ENCODE measurements at regions not wholly inside any gene's neighbourhood (a gene's known extent, or its start where the extent isn't known, plus 50 kb on each side); places are given as distances from the start of the nearest gene placed in this dataset.

- intact Hi-C loops (cut with DNase I; ENCODE audit: low total_unique reads) = no loop called here
- DNase-seq = no peak
- no peaks in the 10 kb centered on the region for H3K4me1 ChIP-seq
- no peak overlapping the region for H3K4me3 ChIP-seq
- no peak overlapping the region for H3K27ac ChIP-seq
- no peaks in the 10 kb centered on the region for H3K27me3 ChIP-seq
- no peak for TF ChIP-seq POLR2A (IDR thresholded peaks at IDR 0.05)
- no peak for TF ChIP-seq CTCF (IDR thresholded peaks at IDR 0.05)
- H3K9me3 ChIP-seq = no peaks in the 10 kb centered on the region
- H3K36me3 ChIP-seq = no peaks in the 10 kb centered on the region
Measured at GRCh38 chr17:69999253-69999652, 75.8 kb upstream of the KCNJ16 start.

GRCh38 chr17:70006159-70006558 lies 68.9 kb upstream of the KCNJ16 start:
- intact Hi-C loops (cut with DNase I; ENCODE audit: low total_unique reads) = no loop called here
- Histone ChIP-seq H3K27me3 (no peaks in the 10 kb centered on the region), H3K27ac (no peak overlapping the region), H3K9me3 (no peaks in the 10 kb centered on the region), H3K4me1 (no peaks in the 10 kb centered on the region), H3K4me3 (no peak overlapping the region), H3K36me3 (no peaks in the 10 kb centered on the region)
- no peak for TF ChIP-seq CTCF (IDR thresholded peaks at IDR 0.05)
- no peak for TF ChIP-seq POLR2A (IDR thresholded peaks at IDR 0.05)
- no peak for DNase-seq

- H3K27me3 ChIP-seq = no peaks in the 10 kb centered on the region
- no peak for TF ChIP-seq POLR2A (IDR thresholded peaks at IDR 0.05)
- no peak for TF ChIP-seq CTCF (IDR thresholded peaks at IDR 0.05)
- no peak overlapping the region for H3K27ac ChIP-seq
- intact Hi-C loops (cut with DNase I; ENCODE audit: low total_unique reads) = no loop called here
- no peaks in the 10 kb centered on the region for H3K36me3 ChIP-seq
- H3K4me1 ChIP-seq = no peaks in the 10 kb centered on the region
- H3K4me3 ChIP-seq = no peak overlapping the region
- H3K9me3 ChIP-seq = no peaks in the 10 kb centered on the region
- DNase-seq = no peak
Measured at GRCh38 chr17:70011750-70012149, 63.3 kb upstream of the KCNJ16 start.

GRCh38 chr17:70013911-70014310 lies 61.1 kb upstream of the KCNJ16 start:
- no peaks in the 10 kb centered on the region for H3K27me3 ChIP-seq
- no peak for TF ChIP-seq POLR2A (IDR thresholded peaks at IDR 0.05)
- TF ChIP-seq CTCF (IDR thresholded peaks at IDR 0.05) = no peak

GRCh38 chr17:70017112-70017511 lies 57.9 kb upstream of the KCNJ16 start:
- no peaks in the 10 kb centered on the region for H3K27me3 ChIP-seq
- H3K9me3 ChIP-seq = no peaks in the 10 kb centered on the region
- DNase-seq = no peak
- H3K4me1 ChIP-seq = no peaks in the 10 kb centered on the region
- no peak overlapping the region for H3K27ac ChIP-seq
- H3K4me3 ChIP-seq = no peak overlapping the region
- TF ChIP-seq POLR2A (IDR thresholded peaks at IDR 0.05) (no peak), CTCF (IDR thresholded peaks at IDR 0.05) (no peak)
- intact Hi-C loops (cut with DNase I; ENCODE audit: low total_unique reads) = no loop called here
- H3K36me3 ChIP-seq = no peaks in the 10 kb centered on the region

More at GRCh38 chr17:70013911-70014310, 61.1 kb upstream of the KCNJ16 start:
- intact Hi-C loops (cut with DNase I; ENCODE audit: low total_unique reads) = no loop called here
- Histone ChIP-seq H3K9me3 (no peaks in the 10 kb centered on the region), H3K4me1 (no peaks in the 10 kb centered on the region), H3K36me3 (no peaks in the 10 kb centered on the region), H3K4me3 (no peak overlapping the region), H3K27ac (no peak overlapping the region)
- no peak for DNase-seq
